ENCODE measurements at regions not wholly inside any gene's neighbourhood (a gene's known extent, or its start where the extent isn't known, plus 50 kb on each side); places are given as distances from the start of the nearest gene placed in this dataset.

GRCh38 chr2:67945056-67945455, 117.7 kb downstream of the C1D start:
- TF ChIP-seq CTCF (IDR thresholded peaks at IDR 0.05) (no peak), POLR2A (IDR thresholded peaks at IDR 0.05) (no peak)
- no peaks in the 10 kb centered on the region for H3K9me3 ChIP-seq (replicated peaks in 1 of 3)
- H3K27me3 ChIP-seq = no peaks in the 10 kb centered on the region
- intact Hi-C loops (cut with DNase I) = no loop called here
- H3K4me1 ChIP-seq (replicated peaks in 1 of 2) = no peaks in the 10 kb centered on the region
- H3K27ac ChIP-seq = no peak overlapping the region
- DNase-seq = no peak
- no peak overlapping the region for H3K4me3 ChIP-seq
- 78 to 88% (median 84%) methylated on average over 4 of the region's 4 CpGs for WGBS, 4 donors
- no peaks in the 10 kb centered on the region for H3K36me3 ChIP-seq (replicated peaks in 1 of 2)

DNA sequence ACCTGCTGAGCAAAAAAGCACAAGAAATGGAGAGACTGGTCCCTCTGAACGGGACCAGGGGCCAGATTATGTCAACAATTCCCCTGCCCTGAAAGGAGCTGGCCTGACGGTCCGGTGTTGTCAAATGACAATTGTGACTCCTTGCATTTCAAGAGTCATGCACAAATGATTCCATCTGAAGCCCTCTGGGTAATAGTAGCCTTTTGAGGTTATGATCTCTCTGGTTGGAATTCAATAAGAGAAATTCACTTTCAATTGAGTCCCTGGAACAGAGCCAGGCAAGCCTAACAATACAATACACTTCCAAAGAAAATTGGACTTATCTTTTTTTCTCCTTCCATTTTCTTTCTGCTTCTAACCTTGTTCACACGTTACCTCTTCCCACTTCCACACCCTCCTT, 116.9 kb downstream of the C1D start:
- no peak overlapping the region for H3K27ac ChIP-seq
- DNase-seq = no peak
- H3K27me3 ChIP-seq = no peaks in the 10 kb centered on the region
- no peak for TF ChIP-seq POLR2A (IDR thresholded peaks at IDR 0.05)
- TF ChIP-seq CTCF (IDR thresholded peaks at IDR 0.05) = no peak
- peaks cover 0 to 3% of the 10 kb centered on the region in 2 donors for H3K4me1 ChIP-seq (replicated peaks in 1 of 2)
- intact Hi-C loops (cut with DNase I) = no loop called here
- 56 to 68% (median 65%) methylated on average over 4 of the region's 4 CpGs for WGBS, 4 donors
- no peak overlapping the region for H3K4me3 ChIP-seq
- no peaks in the 10 kb centered on the region for H3K36me3 ChIP-seq (replicated peaks in 1 of 2)
- H3K9me3 ChIP-seq (replicated peaks in 1 of 3) = no peaks in the 10 kb centered on the region

DNA sequence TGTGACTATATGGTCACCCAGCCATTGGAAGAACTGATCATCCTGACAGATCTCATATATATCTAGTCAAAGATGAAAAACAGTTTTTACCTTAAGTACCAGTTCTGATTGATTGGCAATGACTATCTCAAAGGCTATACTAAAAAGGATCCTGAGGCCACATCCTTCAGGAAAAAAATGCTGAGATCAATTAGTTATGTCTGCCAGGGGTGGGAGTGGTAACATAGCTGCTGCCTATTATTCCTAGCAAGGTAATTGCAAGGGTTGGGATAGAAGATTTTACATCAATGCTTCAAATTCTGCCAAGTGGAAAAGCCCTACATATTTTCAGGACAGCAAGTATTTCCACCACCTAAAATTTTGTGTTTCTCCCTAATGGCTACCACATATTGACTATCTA, 114.7 kb downstream of the C1D start:
- Histone ChIP-seq H3K4me1 (replicated peaks in 1 of 2) (peaks cover 0 to 4% of the 10 kb centered on the region in 2 donors), H3K27ac (no peak overlapping the region), H3K36me3 (replicated peaks in 1 of 2) (no peaks in the 10 kb centered on the region), H3K9me3 (replicated peaks in 1 of 3) (no peaks in the 10 kb centered on the region), H3K27me3 (no peaks in the 10 kb centered on the region), H3K4me3 (no peak overlapping the region)
- TF ChIP-seq POLR2A (IDR thresholded peaks at IDR 0.05) (no peak), CTCF (IDR thresholded peaks at IDR 0.05) (no peak)
- no peak for DNase-seq
- intact Hi-C loops (cut with DNase I) = no loop called here

GRCh38 chr2:67948506-67948905, 114.3 kb downstream of the C1D start:
- Histone ChIP-seq H3K27me3 (no peaks in the 10 kb centered on the region), H3K4me3 (no peak overlapping the region), H3K4me1 (replicated peaks in 1 of 2) (peaks cover 0 to 4% of the 10 kb centered on the region in 2 donors), H3K9me3 (replicated peaks in 1 of 3) (no peaks in the 10 kb centered on the region), H3K27ac (no peak overlapping the region), H3K36me3 (replicated peaks in 1 of 2) (no peaks in the 10 kb centered on the region)
- intact Hi-C loops (cut with DNase I) = no loop called here
- TF ChIP-seq POLR2A (IDR thresholded peaks at IDR 0.05) = no peak
- 80 to 95% (median 87%) methylated on average over 4 of the region's 4 CpGs for WGBS, 4 donors
- DNase-seq = no peak

- DNase-seq = no peak
- intact Hi-C loops (cut with DNase I) = no loop called here
- TF ChIP-seq CTCF (IDR thresholded peaks at IDR 0.05) = no peak
- no peak for TF ChIP-seq POLR2A (IDR thresholded peaks at IDR 0.05)
These were observed 112.8 kb downstream of the C1D start for GRCh38 chr2:67950018-67950417.

More at GRCh38 chr2:67950018-67950417, 112.8 kb downstream of the C1D start:
- Histone ChIP-seq H3K36me3 (replicated peaks in 1 of 2) (no peaks in the 10 kb centered on the region), H3K27me3 (no peaks in the 10 kb centered on the region), H3K27ac (no peak overlapping the region), H3K4me1 (replicated peaks in 1 of 2) (peaks cover 0 to 4% of the 10 kb centered on the region in 2 donors), H3K9me3 (replicated peaks in 1 of 3) (no peaks in the 10 kb centered on the region), H3K4me3 (no peak overlapping the region)
- WGBS, 4 donors = 76 to 84% (median 81%) methylated on average over 2 of the region's 2 CpGs

Data from adrenal gland (tissue), 9 donors.